HepG2 (cell line): ENCODE measurements at regions not wholly inside any gene's neighbourhood (a gene's known extent, or its start where the extent isn't known, plus 50 kb on each side); places are given as distances from the start of the nearest gene placed in this dataset.

Source experiments
- ATAC-seq: fragments of 200-7000 bp; cut with Tn5 transposase; 3 replicates; pipeline ENCODE4 v1.9.1; 2020; ENCODE audit warnings: mild to moderate bottlenecking, moderate library complexity
- BruUV-seq: library from RNA; stranded (reverse); fragments of 400-500 nt; replicated peaks from 2 replicates; lab custom pipeline; 2021; lab: Mats Ljungman, UMichigan
- CTCF ChIA-PET: fragments of 300-600 bp; formaldehyde crosslinking; extraction: SDS; loops from one replicate; lab custom pipeline; 2021; ENCODE audit warnings: low total read pairs, inconsistent platforms, low intra/inter-chr PET ratio; lab: Yijun Ruan, JAX
- POLR2A ChIA-PET: fragments of 350-600 bp; sonication (Branson Sonifier 250); formaldehyde crosslinking; loops from one replicate; lab custom pipeline; 2020; ENCODE audit warnings: antibody characterized with exemption, inconsistent platforms; lab: Yijun Ruan, JAX
- DNase-seq: peaks from one replicate; pipeline ENCODE4 v3.0.0-alpha.2; 2015; ENCODE audit warnings: low spot score
- FAIRE-seq: peaks from 3 replicates; lab custom pipeline; 2011; peaks lifted over from hg19 to GRCh38; lab: Jason Lieb, UNC
- H2AFZ ChIP-seq: one replicate; pipeline ENCODE4 v1.6.1; 2011; ENCODE audit warnings: low read length, inconsistent platforms
- H3K27ac ChIP-seq: fragments of 300-600 bp; 3 replicates; pipeline ENCODE4 v1.8.0; 2011; ENCODE audit warnings: mixed run types, mild to moderate bottlenecking, mixed read lengths, low read length, inconsistent platforms; ENCODE audit not compliant: insufficient read depth; ENCODE audit errors: extremely low read length
- H3K27me3 ChIP-seq, 2 experiments: fragments of 200-600 bp in 1 of 2; 2 replicates in 1 of 2; 3 replicates in 1 of 2; pipeline versions ENCODE4 v1.6.0 to v1.8.0; 2011; ENCODE audit warnings: low read length in 2 of 2, mild to moderate bottlenecking in 2 of 2, moderate library complexity in 2 of 2, inconsistent platforms in 1 of 2; ENCODE audit not compliant: insufficient read depth in 2 of 2, control insufficient read depth in 1 of 2
- H3K36me3 ChIP-seq, 2 experiments: fragments of 200-600 bp in 1 of 2; replicated peaks in 1 of 2; 2 replicates in 1 of 2; 3 replicates in 1 of 2; pipeline versions ENCODE4 v1.5.1 to v1.8.0; 2011; ENCODE audit warnings: low read length in 2 of 2, inconsistent platforms in 1 of 2; ENCODE audit not compliant: insufficient read depth in 2 of 2, control insufficient read depth in 1 of 2
- H3K4me1 ChIP-seq: 2 replicates; pipeline ENCODE4 v1.5.1; 2012; ENCODE audit warnings: low read length, inconsistent platforms; ENCODE audit not compliant: insufficient read depth
- H3K4me2 ChIP-seq: 2 replicates; pipeline ENCODE4 v1.6.0; 2011; ENCODE audit warnings: low read depth, low read length, inconsistent platforms
- H3K4me3 ChIP-seq, 3 experiments: fragments of 200-600 bp in 1 of 3; sonication (generic), shearing (Covaris generic) in 1 of 3; replicated peaks in 1 of 3; 2 replicates each; pipeline ENCODE4 v1.5.1; 2011 to 2016; ENCODE audit warnings: low read length in 3 of 3, inconsistent platforms in 2 of 3, low read depth in 2 of 3, mild to moderate bottlenecking in 2 of 3, control low read depth in 1 of 3, mixed read lengths in 1 of 3; ENCODE audit not compliant: insufficient read depth in 1 of 3
- H3K79me2 ChIP-seq: one replicate; pipeline ENCODE4 v1.6.1; 2011; ENCODE audit warnings: low read length, inconsistent platforms; ENCODE audit not compliant: insufficient read depth
- H3K9ac ChIP-seq: 2 replicates; pipeline ENCODE4 v1.6.0; 2011; ENCODE audit warnings: mild to moderate bottlenecking, low read depth, low read length, inconsistent platforms; ENCODE audit not compliant: insufficient read depth
- H3K9me3 ChIP-seq: 2 replicates; pipeline ENCODE4 v1.5.1; 2012; ENCODE audit warnings: mild to moderate bottlenecking, low read length
- H4K20me1 ChIP-seq: 2 replicates; pipeline ENCODE4 v1.6.0; 2011; ENCODE audit warnings: inconsistent platforms, mild to moderate bottlenecking, low read length, moderate library complexity; ENCODE audit not compliant: insufficient read depth
- AGO1 ChIP-seq: fragments of 200-400 bp; formaldehyde crosslinking; IDR thresholded peaks from 2 replicates; pipeline ENCODE4 v1.6.1; 2017; ENCODE audit warnings: mild to moderate bottlenecking, low read depth, low read length, moderate library complexity; ENCODE audit not compliant: poor library complexity, severe bottlenecking
- CAMTA2 ChIP-seq: sonication (generic); formaldehyde crosslinking; IDR thresholded peaks from 2 replicates; pipeline ENCODE4 v1.4.0; 2020; ENCODE audit warnings: mild to moderate bottlenecking, missing genetic modification reagents, borderline replicate concordance
- IKZF5 ChIP-seq: IDR thresholded peaks from 2 replicates; pipeline ENCODE4 v1.6.1; 2018; ENCODE audit warnings: missing genetic modification reagents, mild to moderate bottlenecking, missing compliant biosample characterization
- MAFG ChIP-seq: sonication (generic); formaldehyde crosslinking; IDR thresholded peaks from 2 replicates; pipeline ENCODE4 v1.5.1; 2020; ENCODE audit warnings: mild to moderate bottlenecking, missing genetic modification reagents
- MAZ ChIP-seq, 2 experiments: sonication (generic) in 1 of 2; formaldehyde crosslinking in 1 of 2; IDR thresholded peaks; 2 replicates each; pipeline versions ENCODE4 v1.5.0 to v1.6.1; 2012 to 2020; ENCODE audit warnings: low read depth in 2 of 2, mild to moderate bottlenecking in 2 of 2, borderline replicate concordance in 1 of 2, improper control_type of control experiment in 1 of 2, low read length in 1 of 2, missing genetic modification reagents in 1 of 2, moderate library complexity in 1 of 2
- MTF1 ChIP-seq: sonication (generic); formaldehyde crosslinking; IDR thresholded peaks from 2 replicates; pipeline ENCODE4 v1.5.0; 2020; ENCODE audit warnings: missing genetic modification reagents
- NBN ChIP-seq: fragments of 450-650 bp; conservative IDR thresholded peaks from 2 replicates; pipeline ENCODE4 v1.6.1; 2017
- RFX5 ChIP-seq: IDR thresholded peaks from 2 replicates; pipeline ENCODE4 v1.6.1; 2011; ENCODE audit warnings: low read depth, low read length, improper control_type of control experiment
- SRY ChIP-seq: sonication (generic); formaldehyde crosslinking; IDR thresholded peaks from 2 replicates; pipeline ENCODE4 v1.8.0; 2022; ENCODE audit warnings: mild to moderate bottlenecking, missing genetic modification reagents
- U2AF2 ChIP-seq: fragments of 200-400 bp; formaldehyde crosslinking; IDR thresholded peaks from 2 replicates; pipeline ENCODE4 v1.6.1; 2017; ENCODE audit warnings: low read depth, mild to moderate bottlenecking, low read length
- ZFP36L2 ChIP-seq: sonication (generic); formaldehyde crosslinking; IDR thresholded peaks from 2 replicates; pipeline ENCODE4 v1.4.0; 2020; ENCODE audit warnings: missing genetic modification reagents
- ZMYM2 ChIP-seq: sonication (generic); formaldehyde crosslinking; IDR thresholded peaks from 2 replicates; pipeline ENCODE4 v1.8.0; 2022; ENCODE audit warnings: mild to moderate bottlenecking, missing genetic modification reagents
- ZNF33B ChIP-seq: sonication (generic); formaldehyde crosslinking; IDR thresholded peaks from 2 replicates; pipeline ENCODE4 v1.5.1; 2020; ENCODE audit warnings: mild to moderate bottlenecking, missing genetic modification reagents
- ZNF761 ChIP-seq: sonication (generic); formaldehyde crosslinking; conservative IDR thresholded peaks from 2 replicates; pipeline ENCODE4 v1.4.0; 2020; ENCODE audit warnings: mild to moderate bottlenecking, missing genetic modification reagents
- WGBS: methylation state at CpG from one replicate; pipeline ENCODE4 v1.1.6; 2017; ENCODE audit warnings: low lambda C conversion rate; 5-methylcytosine and 5-hydroxymethylcytosine counted together
- in situ Hi-C: cut with HindIII; loops from 2 replicates; pipeline ENCODE4 v1.10.0; 2017; ENCODE audit warnings: low pct_unique_long_range_greater_than_20kb; ENCODE audit not compliant: extremely low pct_ligation_motif_present
- intact Hi-C: fragments of 100-400 bp; cut with micrococcal nuclease; formaldehyde crosslinking; loops from one replicate; pipeline ENCODE4 v1.10.0; 2022; ENCODE audit not compliant: unreplicated experiment
- TF ChIP-seq, protein P1 (sequence below), 2 experiments: fragments of 450-650 bp in 1 of 2; sonication (generic) in 1 of 2; formaldehyde crosslinking in 1 of 2; IDR thresholded peaks; 2 replicates each; pipeline versions ENCODE4 v1.6.1 to v1.8.0; 2016 to 2022; ENCODE audit warnings: antibody characterized with exemption in 1 of 2, mild to moderate bottlenecking in 1 of 2, missing genetic modification reagents in 1 of 2

DNA sequence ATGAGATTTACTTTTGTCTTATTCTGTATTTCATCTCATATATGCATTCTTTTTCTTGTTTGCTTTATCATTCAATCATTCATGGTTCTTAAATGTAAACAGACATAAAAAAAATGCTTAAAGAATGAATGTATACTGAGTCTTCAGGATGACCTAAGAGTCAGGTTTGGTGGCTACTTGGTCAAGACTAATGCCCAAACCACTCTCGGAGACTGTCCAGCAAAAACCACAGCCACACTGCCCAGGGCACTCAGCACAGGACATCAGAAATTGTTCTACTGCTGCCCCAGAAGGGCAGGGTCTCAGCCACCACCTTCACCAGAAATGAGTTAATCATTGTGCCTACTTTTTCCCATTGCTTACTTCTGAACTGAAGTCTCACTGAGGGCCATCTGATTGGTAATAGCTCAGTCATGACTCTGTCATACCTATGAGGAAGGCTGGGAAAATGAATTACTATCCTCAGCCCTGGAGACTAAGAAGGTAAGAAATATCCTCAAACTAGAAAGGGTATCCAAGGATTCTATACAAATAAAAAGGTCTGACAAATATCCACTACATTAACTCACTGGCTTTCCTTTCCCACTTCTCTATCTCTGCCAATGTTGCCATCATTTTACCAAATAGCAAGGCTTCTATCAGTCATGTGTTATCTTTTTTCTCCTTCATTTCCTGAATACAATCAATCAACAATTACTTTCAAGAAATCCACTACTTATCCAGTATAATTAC, 236.1 kb downstream of the CETN3 start:
- H3K36me3 ChIP-seq, result no peaks in the 10 kb centered on the region
- in situ Hi-C loops (no loop called here), intact Hi-C loops (no loop called here)
- BruUV-seq, result no TSS peak
- H3K4me2 ChIP-seq, result no peak overlapping the region
- H4K20me1 ChIP-seq, result no peaks in the 10 kb centered on the region
- 0% methylated on average over 1 of the region's 1 CpG for WGBS
- H3K4me3 ChIP-seq, result no peak overlapping the region
- no peak overlapping the region for H2AFZ ChIP-seq
- H3K9ac ChIP-seq, result no peak overlapping the region
- DNase-seq (no peak), FAIRE-seq (no peak), ATAC-seq (no peak)
- no peaks in the 10 kb centered on the region for H3K27me3 ChIP-seq
- POLR2A ChIA-PET, result no interaction called here
- CTCF ChIA-PET, result no interaction called here
- H3K27ac ChIP-seq, result no peak overlapping the region
- no peaks in the 10 kb centered on the region for H3K79me2 ChIP-seq
- no peaks in the 10 kb centered on the region; the same call in 1 of the 2 replicates for H3K4me1 ChIP-seq
- H3K9me3 ChIP-seq, result no peaks in the 10 kb centered on the region
- TF ChIP-seq ZMYM2, result no peak
- no peak for TF ChIP-seq SRY (CRISPR knock-in tag)
- TF ChIP-seq ZFP36L2 (CRISPR knock-in tag), result no peak
- no peak for TF ChIP-seq RFX5
- TF ChIP-seq ZNF761 (CRISPR knock-in tag), result no peak
- no peak for TF ChIP-seq MAFG (CRISPR knock-in tag)
- no peak for TF ChIP-seq IKZF5
- TF ChIP-seq NBN, result no peak
- no peak for TF ChIP-seq CAMTA2 (CRISPR knock-in tag)
- TF ChIP-seq MAZ (IDR thresholded peaks at IDR 0.05; ENCODE audit: borderline replicate concordance, low read depth, low read length), result no peak
- no peak for TF ChIP-seq MAZ (CRISPR knock-in tag; IDR thresholded peaks at IDR 0.05; ENCODE audit: low read depth)
- TF ChIP-seq, protein P1, sequence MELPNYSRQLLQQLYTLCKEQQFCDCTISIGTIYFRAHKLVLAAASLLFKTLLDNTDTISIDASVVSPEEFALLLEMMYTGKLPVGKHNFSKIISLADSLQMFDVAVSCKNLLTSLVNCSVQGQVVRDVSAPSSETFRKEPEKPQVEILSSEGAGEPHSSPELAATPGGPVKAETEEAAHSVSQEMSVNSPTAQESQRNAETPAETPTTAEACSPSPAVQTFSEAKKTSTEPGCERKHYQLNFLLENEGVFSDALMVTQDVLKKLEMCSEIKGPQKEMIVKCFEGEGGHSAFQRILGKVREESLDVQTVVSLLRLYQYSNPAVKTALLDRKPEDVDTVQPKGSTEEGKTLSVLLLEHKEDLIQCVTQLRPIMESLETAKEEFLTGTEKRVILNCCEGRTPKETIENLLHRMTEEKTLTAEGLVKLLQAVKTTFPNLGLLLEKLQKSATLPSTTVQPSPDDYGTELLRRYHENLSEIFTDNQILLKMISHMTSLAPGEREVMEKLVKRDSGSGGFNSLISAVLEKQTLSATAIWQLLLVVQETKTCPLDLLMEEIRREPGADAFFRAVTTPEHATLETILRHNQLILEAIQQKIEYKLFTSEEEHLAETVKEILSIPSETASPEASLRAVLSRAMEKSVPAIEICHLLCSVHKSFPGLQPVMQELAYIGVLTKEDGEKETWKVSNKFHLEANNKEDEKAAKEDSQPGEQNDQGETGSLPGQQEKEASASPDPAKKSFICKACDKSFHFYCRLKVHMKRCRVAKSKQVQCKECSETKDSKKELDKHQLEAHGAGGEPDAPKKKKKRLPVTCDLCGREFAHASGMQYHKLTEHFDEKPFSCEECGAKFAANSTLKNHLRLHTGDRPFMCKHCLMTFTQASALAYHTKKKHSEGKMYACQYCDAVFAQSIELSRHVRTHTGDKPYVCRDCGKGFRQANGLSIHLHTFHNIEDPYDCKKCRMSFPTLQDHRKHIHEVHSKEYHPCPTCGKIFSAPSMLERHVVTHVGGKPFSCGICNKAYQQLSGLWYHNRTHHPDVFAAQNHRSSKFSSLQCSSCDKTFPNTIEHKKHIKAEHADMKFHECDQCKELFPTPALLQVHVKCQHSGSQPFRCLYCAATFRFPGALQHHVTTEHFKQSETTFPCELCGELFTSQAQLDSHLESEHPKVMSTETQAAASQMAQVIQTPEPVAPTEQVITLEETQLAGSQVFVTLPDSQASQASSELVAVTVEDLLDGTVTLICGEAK (IDR thresholded peaks at IDR 0.05), result no peak
- TF ChIP-seq, protein P1 (CRISPR knock-in tag; IDR thresholded peaks at IDR 0.05), result no peak
- TF ChIP-seq AGO1, result no peak
- TF ChIP-seq U2AF2, result no peak
- no peak for TF ChIP-seq MTF1
- no peak for TF ChIP-seq ZNF33B
